SK-N-MC (cell line): ENCODE measurements at regions not wholly inside any gene's neighbourhood (a gene's known extent, or its start where the extent isn't known, plus 50 kb on each side); places are given as distances from the start of the nearest gene placed in this dataset.

Experiments used
- EZH2 ChIP-seq: fragments of 200-600 bp; sonication (generic); IDR thresholded peaks from one replicate; pipeline ENCODE4 v1.6.1; 2017; ENCODE audit warnings: antibody characterized with exemption
- POLR2AphosphoS5 ChIP-seq: IDR thresholded peaks from 2 replicates; pipeline ENCODE4 v1.6.1; 2012; ENCODE audit warnings: mild to moderate bottlenecking, low read depth, low read length, borderline replicate concordance

DNA sequence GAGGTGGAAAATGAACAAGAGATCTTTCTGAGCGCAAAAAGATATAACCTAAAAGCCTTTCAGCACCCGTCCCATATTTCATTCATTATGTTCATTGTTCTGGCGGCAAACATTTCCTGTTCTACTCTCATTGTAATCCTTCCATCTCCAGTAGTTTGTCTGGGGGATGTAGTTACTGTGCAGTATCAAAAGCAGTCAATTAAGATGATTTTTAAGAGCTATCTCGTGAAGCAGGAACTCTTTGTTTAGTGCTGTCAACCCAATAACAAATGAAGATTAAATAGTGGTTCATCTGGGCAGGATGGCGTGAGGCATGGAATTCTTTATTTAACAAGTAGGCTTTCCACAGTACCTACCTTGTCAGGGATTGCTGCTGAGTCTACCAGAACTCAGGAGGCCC, 876.7 kb downstream of the HACE1 start:
- no peak for TF ChIP-seq EZH2
- 0 out of 2 replicates have a peak, but pooled peaks have one; percentile 42 for TF ChIP-seq POLR2AphosphoS5
